Upper lobe of right lung (tissue), 1 donor: ENCODE measurements at regions not wholly inside any gene's neighbourhood (a gene's known extent, or its start where the extent isn't known, plus 50 kb on each side); places are given as distances from the start of the nearest gene placed in this dataset.
A peak's percentile ranks its signal among the peaks of the same experiment; 100 is the strongest.

ENCODE experiments used
- ATAC-seq: fragments of 200-7000 bp; cut with Tn5 transposase; one replicate; pipeline ENCODE4 v1.9.1; 2020; ENCODE audit warnings: mild to moderate bottlenecking, moderate library complexity
- DNase-seq: peaks from one replicate; pipeline ENCODE4 v3.0.0-alpha.2; 2020
- H3K27ac ChIP-seq: fragments of 200-600 bp; one replicate; pipeline ENCODE4 v1.8.0; 2022
- H3K27me3 ChIP-seq: fragments of 200-600 bp; one replicate; pipeline ENCODE4 v1.8.0; 2022; ENCODE audit warnings: mild to moderate bottlenecking
- H3K36me3 ChIP-seq: fragments of 200-600 bp; one replicate; pipeline ENCODE4 v1.8.0; 2022
- H3K4me1 ChIP-seq: fragments of 200-600 bp; one replicate; pipeline ENCODE4 v1.8.0; 2022
- H3K4me3 ChIP-seq: fragments of 200-600 bp; one replicate; pipeline ENCODE4 v1.8.0; 2022; ENCODE audit warnings: mild to moderate bottlenecking
- H3K9me3 ChIP-seq: fragments of 200-600 bp; one replicate; pipeline ENCODE4 v1.8.0; 2022
- CTCF ChIP-seq: fragments of 200-600 bp; IDR thresholded peaks from one replicate; pipeline ENCODE4 v1.8.0; 2022; ENCODE audit warnings: antibody characterized with exemption
- intact Hi-C: fragments of 100-400 bp; cut with DNase I; formaldehyde crosslinking; loops from one replicate; pipeline ENCODE4 v1.11.0; 2022
- donor health status: DM: no; HTN: yes; CAD: no; lungs with severe emphysema.

DNA sequence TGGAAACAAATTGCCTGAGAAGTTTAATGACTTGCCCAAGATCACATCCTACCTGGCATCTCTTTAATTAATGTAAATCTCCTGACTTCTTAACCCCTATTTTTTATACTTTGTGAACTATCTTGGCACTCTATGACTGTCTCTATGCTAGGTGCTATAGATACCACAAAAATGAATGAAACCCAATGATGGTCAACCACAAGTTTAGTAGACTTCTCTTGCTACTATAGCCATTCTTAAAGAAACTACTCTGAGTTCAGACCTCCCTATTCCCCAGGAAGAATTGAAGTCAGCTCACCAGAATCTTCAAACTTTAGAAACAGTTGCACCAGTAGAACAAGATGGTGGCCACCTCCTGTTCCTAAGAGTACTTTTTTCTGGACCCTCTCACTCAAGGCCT, 191.1 kb downstream of the RSL24D1 start:
- no peaks in the 10 kb centered on the region for H3K36me3 ChIP-seq
- ATAC-seq, result no peak
- no peak overlapping the region for H3K27ac ChIP-seq
- no peak for TF ChIP-seq CTCF
- H3K4me1 ChIP-seq, result no peaks in the 10 kb centered on the region
- intact Hi-C loops, result no loop called here
- H3K4me3 ChIP-seq, result no peak overlapping the region
- no peak for DNase-seq
- H3K9me3 ChIP-seq, result no peaks in the 10 kb centered on the region
- no peaks in the 10 kb centered on the region for H3K27me3 ChIP-seq

DNA sequence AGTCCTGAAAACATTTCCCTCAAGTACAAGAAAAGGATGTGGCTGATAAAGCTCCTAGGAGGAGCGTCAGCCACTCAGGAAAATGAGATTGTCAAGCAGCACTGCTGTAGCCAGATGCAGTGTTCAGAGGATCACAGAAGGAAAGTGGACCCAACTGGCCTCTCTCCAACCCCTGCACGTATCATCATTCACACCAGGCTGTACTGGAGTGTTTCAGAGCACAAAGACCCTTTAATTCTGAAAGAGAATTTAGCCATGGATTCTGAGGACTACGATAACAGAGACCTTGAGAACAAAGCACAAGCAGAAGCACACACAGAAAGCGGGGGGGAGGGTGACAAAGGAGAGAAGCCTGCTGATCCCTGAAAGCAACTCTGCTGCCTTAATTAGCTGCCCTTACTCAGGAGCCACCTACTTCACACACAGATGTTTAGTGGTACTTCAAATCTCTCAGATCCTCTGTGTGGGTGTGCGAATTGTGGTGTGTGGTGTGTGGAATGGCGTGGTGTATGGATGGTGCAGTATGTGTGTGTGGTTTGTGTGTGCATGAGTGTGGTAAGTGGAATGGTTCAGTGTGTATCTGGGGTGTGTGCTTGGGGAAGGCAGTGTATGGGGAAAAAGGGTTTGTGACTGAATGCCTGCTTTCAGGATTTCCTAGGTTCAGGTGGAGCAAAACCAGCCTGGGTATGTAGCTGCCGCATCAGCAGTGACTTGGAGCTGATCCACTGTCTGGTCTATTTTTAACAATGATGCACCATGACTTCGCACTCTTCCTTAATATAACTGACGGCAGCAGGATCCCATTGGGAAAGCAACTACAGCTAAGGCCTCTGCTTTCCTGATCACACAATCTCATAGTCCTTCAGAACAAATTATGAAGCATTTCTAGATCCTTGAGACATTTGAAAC, 192.5 kb downstream of the RSL24D1 start:
- Histone ChIP-seq H3K36me3 (no peaks in the 10 kb centered on the region), H3K4me1 (no peaks in the 10 kb centered on the region), H3K27ac (no peak overlapping the region), H3K27me3 (no peaks in the 10 kb centered on the region), H3K9me3 (no peaks in the 10 kb centered on the region), H3K4me3 (no peak overlapping the region)
- TF ChIP-seq CTCF, result no peak
- ATAC-seq (peak; percentile 19), DNase-seq (no peak)
- intact Hi-C loops, result no loop called here

GRCh38 chr15:54998661-54999060, 198.1 kb downstream of the RSL24D1 start:
- Histone ChIP-seq H3K4me1 (no peaks in the 10 kb centered on the region), H3K9me3 (no peaks in the 10 kb centered on the region), H3K27me3 (no peaks in the 10 kb centered on the region), H3K36me3 (no peaks in the 10 kb centered on the region), H3K4me3 (no peak overlapping the region), H3K27ac (no peak overlapping the region)
- intact Hi-C loops, result no loop called here
- no peak for TF ChIP-seq CTCF
- DNase-seq (no peak), ATAC-seq (no peak)

GRCh38 chr15:54990793-54991192, 205.9 kb downstream of the RSL24D1 start:
- no peaks in the 10 kb centered on the region for H3K9me3 ChIP-seq
- H3K27me3 ChIP-seq, result no peaks in the 10 kb centered on the region
- no peak for TF ChIP-seq CTCF
- no peak overlapping the region for H3K27ac ChIP-seq
- intact Hi-C loops, result no loop called here
- no peak overlapping the region for H3K4me3 ChIP-seq
- DNase-seq (no peak), ATAC-seq (no peak)
- no peaks in the 10 kb centered on the region for H3K36me3 ChIP-seq
- no peaks in the 10 kb centered on the region for H3K4me1 ChIP-seq

GRCh38 chr15:54987881-54988280, 208.9 kb downstream of the RSL24D1 start:
- Histone ChIP-seq H3K27ac (no peak overlapping the region), H3K36me3 (no peaks in the 10 kb centered on the region), H3K9me3 (no peaks in the 10 kb centered on the region), H3K4me1 (no peaks in the 10 kb centered on the region), H3K27me3 (no peaks in the 10 kb centered on the region), H3K4me3 (no peak overlapping the region)
- ATAC-seq (no peak), DNase-seq (no peak)
- no peak for TF ChIP-seq CTCF
- intact Hi-C loops, result no loop called here
